Pancreas (tissue), 10 donors: ENCODE measurements at regions not wholly inside any gene's neighbourhood (a gene's known extent, or its start where the extent isn't known, plus 50 kb on each side); places are given as distances from the start of the nearest gene placed in this dataset.
"Not testable (repeated sequence)": the region's sequence is repeated elsewhere in the genome, so short reads cannot be mapped to it uniquely, and the experiment has no call there.

ENCODE experiments used
- ATAC-seq, 4 donors: fragments of 200-7000 bp; cut with Tn5 transposase; one replicate each; pipeline versions ENCODE4 v1.8.0 to v1.9.1; 2020; ENCODE audit warnings: mild to moderate bottlenecking in 4 of 4, moderate library complexity in 4 of 4
- DNase-seq, 6 donors: peaks; one replicate each; pipeline ENCODE4 v3.0.0-alpha.2; 2020
- FAIRE-seq: peaks from 2 replicates; lab custom pipeline; 2012; peaks lifted over from hg19 to GRCh38; lab: Jason Lieb, UNC
- H3K27ac ChIP-seq, 4 donors: fragments of 200-600 bp; sonication (generic); 1 replicate in 3 of 4; 2 replicates in 1 of 4; pipeline versions ENCODE4 v1.5.0 to v1.8.0; 2020
- H3K27me3 ChIP-seq, 4 donors: fragments of 200-600 bp; one replicate each; pipeline ENCODE4 v1.8.0; 2021
- H3K36me3 ChIP-seq, 3 donors: fragments of 200-600 bp; sonication (generic) in 1 of 3; one replicate each; pipeline versions ENCODE4 v1.5.0 to v1.8.0; 2020 to 2021
- H3K4me1 ChIP-seq, 3 donors: fragments of 200-600 bp; one replicate each; pipeline ENCODE4 v1.8.0; 2021
- H3K4me3 ChIP-seq, 4 donors: fragments of 200-600 bp; sonication (generic) in 2 of 4; one replicate each; pipeline versions ENCODE4 v1.5.0 to v1.8.0; 2020 to 2021
- H3K9me3 ChIP-seq, 4 donors: fragments of 200-600 bp; one replicate each; pipeline ENCODE4 v1.8.0; 2021
- CTCF ChIP-seq, 4 donors: fragments of 200-600 bp; sonication (generic) in 3 of 4; IDR thresholded peaks; one replicate each; pipeline versions ENCODE4 v1.5.0 to v1.8.0; 2021; ENCODE audit warnings: antibody characterized with exemption in 4 of 4
- WGBS, 2 donors: extraction: QIAGEN DNeasy Blood & Tissue Kit; methylation state at CpG; one replicate each; pipeline ENCODE4 v1.1.7; 2013; 5-methylcytosine and 5-hydroxymethylcytosine counted together
- intact Hi-C, 3 donors: fragments of 100-400 bp; cut with DNase I; formaldehyde crosslinking; loops; one replicate each; pipeline versions ENCODE4 v1.11.1 to v1.14.2; 2022
- donor health status: healthy with polysubstance abuse.
- donor health status: DM: no; HTN: no; CAD: no; lungs with moderate emphysema.
- donor health status: DM: no; HTN: no; CAD: no.
- donor health status: control.
- donor health status: control.
- donor health status: Bipolar disorder and iron deficiency.
- donor health status: DM: yes; HTN: yes; CAD: no.
- donor health status: DM: no; HTN: no; CAD: no.
- donor health status: DM: no; HTN: no; CAD: no.
- donor health status: DM: yes; HTN: yes; CAD: no.

- WGBS, 2 donors = 39 to 55% methylated on average over 2 of the region's 2 CpGs
- Histone ChIP-seq H3K4me3 (no peak overlapping the region), H3K4me1 (peaks cover 6 to 11% (median 7%) of the 10 kb centered on the region in 3 donors), H3K27ac (no peak overlapping the region), H3K36me3 (no peaks in the 10 kb centered on the region), H3K9me3 (no peaks in the 10 kb centered on the region), H3K27me3 (no peaks in the 10 kb centered on the region)
- no peak for TF ChIP-seq CTCF (IDR thresholded peaks at IDR 0.05)
- DNase-seq (peak in 1 of 6 donors; percentile 54), FAIRE-seq (no peak), ATAC-seq (peak; percentile 44 to 64 (median 60))
- intact Hi-C loops = no loop called here
These were observed 550.0 kb downstream of the MN1 start for GRCh38 chr22:27251563-27251962.

- Histone ChIP-seq H3K27me3 (no peaks in the 10 kb centered on the region), H3K36me3 (no peaks in the 10 kb centered on the region), H3K4me1 (peaks cover 2 to 7% (median 2%) of the 10 kb centered on the region in 3 donors), H3K4me3 (no peak overlapping the region), H3K27ac (no peak overlapping the region), H3K9me3 (no peaks in the 10 kb centered on the region)
- WGBS, 2 donors = 84 to 87% methylated on average over 9 of the region's 9 CpGs
- DNase-seq (peak in 1 of 6 donors; percentile 44), ATAC-seq (peak in 2 of 4 donors; percentile 51 to 61), FAIRE-seq (no peak)
- TF ChIP-seq CTCF (IDR thresholded peaks at IDR 0.05) = no peak
- intact Hi-C loops = no loop called here
These were observed 549.1 kb downstream of the MN1 start for GRCh38 chr22:27252282-27253049.

GRCh38 chr22:27253108-27253902 is 548.3 kb downstream of the MN1 start:
- no peak for TF ChIP-seq CTCF (IDR thresholded peaks at IDR 0.05)
- FAIRE-seq (no peak), DNase-seq (no peak), ATAC-seq (no peak)
- Histone ChIP-seq H3K36me3 (no peaks in the 10 kb centered on the region), H3K9me3 (no peaks in the 10 kb centered on the region), H3K4me1 (no peaks in the 10 kb centered on the region), H3K27ac (no peak overlapping the region), H3K27me3 (no peaks in the 10 kb centered on the region), H3K4me3 (no peak overlapping the region)
- intact Hi-C loops = no loop called here
- WGBS, 2 donors = 86 to 87% methylated on average over 9 of the region's 9 CpGs

GRCh38 chr22:27254063-27254462 is 547.5 kb downstream of the MN1 start:
- DNase-seq, H3K36me3 ChIP-seq, ATAC-seq, FAIRE-seq, H3K4me3 ChIP-seq, H3K27me3 ChIP-seq, H3K4me1 ChIP-seq, intact Hi-C loops, H3K27ac ChIP-seq, H3K9me3 ChIP-seq: not testable (repeated sequence)
- WGBS, 2 donors = 84 to 94% methylated on average over 5 of the region's 5 CpGs

- no peak for TF ChIP-seq CTCF (IDR thresholded peaks at IDR 0.05)
- no peaks in the 10 kb centered on the region for H3K9me3 ChIP-seq
- H3K4me1 ChIP-seq = no peaks in the 10 kb centered on the region
- DNase-seq = no peak
- 66% methylated on average over 3 of the region's 3 CpGs for WGBS, 2 donors
- no peak overlapping the region for H3K27ac ChIP-seq
- intact Hi-C loops = no loop called here
- ATAC-seq = no peak
- no peak overlapping the region for H3K4me3 ChIP-seq
- H3K27me3 ChIP-seq = no peaks in the 10 kb centered on the region
- FAIRE-seq = no peak
- no peaks in the 10 kb centered on the region for H3K36me3 ChIP-seq
These were observed 546.0 kb downstream of the MN1 start for GRCh38 chr22:27255580-27255979.
